GM12891 (cell line): ENCODE measurements at regions not wholly inside any gene's neighbourhood (a gene's known extent, or its start where the extent isn't known, plus 50 kb on each side); places are given as distances from the start of the nearest gene placed in this dataset.

Experiments used
- PAX5 ChIP-seq: IDR thresholded peaks from 2 replicates; pipeline ENCODE4 v1.6.1; 2011; ENCODE audit warnings: low read length, moderate library complexity, mild to moderate bottlenecking; ENCODE audit not compliant: insufficient read depth, severe bottlenecking
- POLR2A ChIP-seq: IDR thresholded peaks from 2 replicates; pipeline ENCODE4 v1.6.1; 2011; ENCODE audit warnings: low read depth, low read length, control low read depth
- SPI1 ChIP-seq: IDR thresholded peaks from 2 replicates; pipeline ENCODE4 v1.6.1; 2011; ENCODE audit warnings: low read depth, low read length, control low read depth

DNA sequence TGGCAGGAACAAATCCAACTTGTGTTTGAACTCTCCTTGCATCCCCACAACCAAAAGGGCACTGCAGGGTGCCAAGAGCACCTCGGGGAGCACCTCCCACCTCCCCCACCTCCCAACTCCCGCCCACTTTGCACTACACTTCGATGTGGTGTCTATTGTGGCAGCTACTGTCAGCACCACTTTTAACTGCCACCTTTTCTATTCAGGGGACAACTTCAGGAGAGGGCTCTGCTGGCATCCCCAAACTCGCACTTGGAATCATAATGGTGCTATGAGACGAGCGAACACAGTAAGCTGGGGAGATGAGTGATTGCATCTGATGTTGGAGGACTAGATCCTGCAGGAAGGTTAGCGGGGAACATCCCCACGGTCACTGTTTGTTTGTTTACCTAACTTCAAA is 238.2 kb upstream of the PROX1 start:
- TF ChIP-seq POLR2A (no peak), PAX5 (no peak), SPI1 (no peak)
